ENCODE measurements at regions not wholly inside any gene's neighbourhood (a gene's known extent, or its start where the extent isn't known, plus 50 kb on each side); places are given as distances from the start of the nearest gene placed in this dataset.

- DNase-seq (ENCODE audit: low read depth): no peak
- no peak overlapping the region for H3K4me3 ChIP-seq (ENCODE audit: low read depth, low read length)
- TF ChIP-seq CTCF (IDR thresholded peaks at IDR 0.05; ENCODE audit: insufficient read depth, low read length): no peak
These were observed 418.0 kb upstream of the PKN2 start for GRCh38 chr1:88266051-88266450.

GRCh38 chr1:88272216-88272615 lies 411.9 kb upstream of the PKN2 start:
- H3K4me3 ChIP-seq (ENCODE audit: low read depth, low read length): no peak overlapping the region
- no peak for TF ChIP-seq CTCF (IDR thresholded peaks at IDR 0.05; ENCODE audit: insufficient read depth, low read length)
- DNase-seq (ENCODE audit: low read depth): no peak

- no peak overlapping the region for H3K4me3 ChIP-seq (ENCODE audit: low read depth, low read length)
- TF ChIP-seq CTCF (IDR thresholded peaks at IDR 0.05; ENCODE audit: insufficient read depth, low read length): no peak
- DNase-seq (ENCODE audit: low read depth): no peak
These were observed 409.6 kb upstream of the PKN2 start for GRCh38 chr1:88274431-88274830.

- no peak for DNase-seq (ENCODE audit: low read depth)
- TF ChIP-seq CTCF (IDR thresholded peaks at IDR 0.05; ENCODE audit: insufficient read depth, low read length): no peak
These were observed 408.7 kb upstream of the PKN2 start for GRCh38 chr1:88275259-88275862.

GRCh38 chr1:88276163-88276562 lies 407.9 kb upstream of the PKN2 start:
- DNase-seq (ENCODE audit: low read depth): peak; percentile 32
- no peak for TF ChIP-seq CTCF (IDR thresholded peaks at IDR 0.05; ENCODE audit: insufficient read depth, low read length)
- H3K4me3 ChIP-seq (ENCODE audit: low read depth, low read length): no peak overlapping the region

More at GRCh38 chr1:88275259-88275862, 408.7 kb upstream of the PKN2 start:
- H3K4me3 ChIP-seq (ENCODE audit: low read depth, low read length): no peak overlapping the region

- DNase-seq (ENCODE audit: low read depth): peak; percentile 12
- H3K4me3 ChIP-seq (ENCODE audit: low read depth, low read length): no peak overlapping the region
- no peak for TF ChIP-seq CTCF (IDR thresholded peaks at IDR 0.05; ENCODE audit: insufficient read depth, low read length)
These were observed 400.0 kb upstream of the PKN2 start for GRCh38 chr1:88284066-88284465.
